ENCODE measurements at regions not wholly inside any gene's neighbourhood (a gene's known extent, or its start where the extent isn't known, plus 50 kb on each side); places are given as distances from the start of the nearest gene placed in this dataset.

- WGBS, 2 donors = 66 to 72% methylated on average over 3 of the region's 3 CpGs
- no peak for DNase-seq
- intact Hi-C loops (cut with DNase I) = no loop called here
- no peaks in the 10 kb centered on the region for H3K4me1 ChIP-seq
- H3K4me3 ChIP-seq = no peak overlapping the region
- H3K27me3 ChIP-seq = no peaks in the 10 kb centered on the region
- TF ChIP-seq POLR2A (IDR thresholded peaks at IDR 0.05) = no peak
- TF ChIP-seq CTCF (IDR thresholded peaks at IDR 0.05) = no peak
- H3K36me3 ChIP-seq = no peaks in the 10 kb centered on the region
- H3K27ac ChIP-seq = no peak overlapping the region
- H3K9me3 ChIP-seq = no peaks in the 10 kb centered on the region
Measured at GRCh38 chr2:63658176-63658968, 69.6 kb downstream of the MDH1 start.

- H3K36me3 ChIP-seq = no peaks in the 10 kb centered on the region
- no peak for DNase-seq
- H3K4me3 ChIP-seq = no peak overlapping the region
- H3K9me3 ChIP-seq = no peaks in the 10 kb centered on the region
- H3K27me3 ChIP-seq = no peaks in the 10 kb centered on the region
- TF ChIP-seq POLR2A (IDR thresholded peaks at IDR 0.05) = no peak
- no peak for TF ChIP-seq CTCF (IDR thresholded peaks at IDR 0.05)
- H3K4me1 ChIP-seq = no peaks in the 10 kb centered on the region
- intact Hi-C loops (cut with DNase I) = no loop called here
- no peak overlapping the region for H3K27ac ChIP-seq
Measured at GRCh38 chr2:63660060-63660459, 71.3 kb downstream of the MDH1 start.

- Histone ChIP-seq H3K4me1 (peaks cover 0 to under 1% (median 0%) of the 10 kb centered on the region in 3 donors), H3K4me3 (no peak overlapping the region), H3K27me3 (no peaks in the 10 kb centered on the region), H3K9me3 (no peaks in the 10 kb centered on the region), H3K27ac (no peak overlapping the region), H3K36me3 (no peaks in the 10 kb centered on the region)
- intact Hi-C loops (cut with DNase I) = no loop called here
- DNase-seq = no peak
- TF ChIP-seq POLR2A (IDR thresholded peaks at IDR 0.05) = no peak
- TF ChIP-seq CTCF (IDR thresholded peaks at IDR 0.05) = no peak
Measured at GRCh38 chr2:63661076-63661475, 72.3 kb downstream of the MDH1 start.

GRCh38 chr2:63662028-63662804 is 73.5 kb downstream of the MDH1 start:
- whole genome bisulfite sequencing, 2 donors = 72 to 73% methylated on average over 3 of the region's 3 CpGs
- no peak for TF ChIP-seq CTCF (IDR thresholded peaks at IDR 0.05)
- no peak for TF ChIP-seq POLR2A (IDR thresholded peaks at IDR 0.05)
- Histone ChIP-seq H3K27ac (no peak overlapping the region), H3K9me3 (no peaks in the 10 kb centered on the region), H3K4me3 (no peak overlapping the region), H3K27me3 (no peaks in the 10 kb centered on the region), H3K36me3 (no peaks in the 10 kb centered on the region), H3K4me1 (peaks cover 0 to 12% (median 5%) of the 10 kb centered on the region in 3 donors)
- intact Hi-C loops (cut with DNase I) = no loop called here
- no peak for DNase-seq

Measured in esophagus squamous epithelium (tissue), 5 donors.